HFF-Myc (cell line): ENCODE measurements at regions not wholly inside any gene's neighbourhood (a gene's known extent, or its start where the extent isn't known, plus 50 kb on each side); places are given as distances from the start of the nearest gene placed in this dataset.

ENCODE experiments used
- DNase-seq: peaks from one replicate; pipeline ENCODE4 v3.0.0-alpha.2; 2011; ENCODE audit warnings: low read depth; ENCODE audit errors: extremely low read depth
- H3K4me3 ChIP-seq: replicated peaks from 2 replicates; pipeline ENCODE4 v1.5.1; 2011; ENCODE audit warnings: low read depth, mild to moderate bottlenecking, control low read depth, low read length
- CTCF ChIP-seq: IDR thresholded peaks from 2 replicates; pipeline ENCODE4 v1.5.1; 2012; ENCODE audit warnings: mild to moderate bottlenecking, low read depth, low read length, control low read depth; ENCODE audit errors: missing control alignments

DNA sequence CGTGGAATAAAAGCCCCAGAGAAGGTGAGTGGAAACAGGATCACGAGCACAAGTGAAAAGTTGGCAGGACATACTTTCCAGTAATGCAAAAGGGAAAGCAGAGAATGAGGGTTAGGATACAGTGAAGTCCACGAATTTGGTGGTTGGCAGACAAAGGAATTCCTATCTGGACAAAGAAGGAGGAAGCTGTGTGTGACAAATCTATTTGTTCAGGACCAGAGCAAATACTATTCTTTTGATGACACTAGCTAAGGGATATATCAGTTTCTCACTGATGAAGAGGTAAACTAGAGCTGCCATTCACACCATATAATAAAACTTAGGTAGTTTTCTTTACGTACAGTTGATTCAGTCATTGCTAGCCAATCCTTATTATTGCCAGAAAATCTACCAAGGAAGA is 156.8 kb upstream of the GRIK2 start:
- no peak overlapping the region for H3K4me3 ChIP-seq
- no peak for DNase-seq

DNA sequence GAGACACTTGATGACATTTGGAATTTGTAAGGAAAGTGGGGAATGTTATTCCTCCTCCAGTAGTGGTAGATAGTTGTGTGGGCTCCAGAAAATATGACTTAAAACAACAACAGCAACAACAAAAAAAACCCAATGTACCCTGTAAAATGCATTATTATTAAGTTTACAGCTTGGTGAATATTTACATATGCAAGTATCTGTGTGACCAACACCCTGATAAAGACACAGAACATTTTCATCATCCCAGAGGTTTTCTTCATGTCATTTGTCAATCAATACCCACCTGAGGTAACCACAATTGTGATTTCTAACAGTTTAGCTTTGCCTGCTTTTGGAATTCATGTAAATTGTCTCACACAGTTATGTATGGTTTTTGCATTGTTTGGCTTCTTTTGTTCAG is 152.1 kb upstream of the GRIK2 start:
- DNase-seq, result no peak
- no peak overlapping the region for H3K4me3 ChIP-seq
- TF ChIP-seq CTCF, result no peak

More for the DNA sequence above, 156.8 kb upstream of the GRIK2 start:
- TF ChIP-seq CTCF, result no peak

GRCh38 chr6:101249470-101249869 is 144.0 kb upstream of the GRIK2 start:
- no peak for TF ChIP-seq CTCF
- DNase-seq, result no peak
- H3K4me3 ChIP-seq, result no peak overlapping the region

- no peak for TF ChIP-seq CTCF
- no peak for DNase-seq
- H3K4me3 ChIP-seq, result no peak overlapping the region
Observed at GRCh38 chr6:101257163-101257562, 136.3 kb upstream of the GRIK2 start.

- no peak for DNase-seq
- H3K4me3 ChIP-seq, result no peak overlapping the region
- no peak for TF ChIP-seq CTCF
Observed at GRCh38 chr6:101259505-101259904, 134.0 kb upstream of the GRIK2 start.

DNA sequence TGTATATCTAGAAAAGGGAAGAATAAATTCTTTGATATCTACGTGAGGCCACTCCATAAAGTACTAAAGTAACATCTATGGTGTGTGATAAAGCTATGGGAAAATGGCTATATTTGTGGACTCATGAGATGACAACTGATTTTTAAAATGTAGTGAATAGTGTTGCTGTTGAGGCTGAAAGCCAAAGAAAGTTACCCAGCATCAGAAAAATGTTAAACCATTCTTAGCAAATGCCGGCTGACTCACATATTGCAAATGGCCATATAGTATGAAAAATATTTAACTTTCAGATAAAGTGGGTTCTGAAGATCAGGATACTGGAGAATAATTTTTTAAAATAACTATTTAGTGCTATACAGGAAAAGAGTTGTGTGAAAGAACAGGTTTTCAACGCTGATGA is 129.9 kb upstream of the GRIK2 start:
- no peak overlapping the region for H3K4me3 ChIP-seq
- no peak for DNase-seq
- no peak for TF ChIP-seq CTCF

- no peak for DNase-seq
- TF ChIP-seq CTCF, result no peak
Observed at GRCh38 chr6:101266063-101266462, 127.4 kb upstream of the GRIK2 start.

More at GRCh38 chr6:101266063-101266462, 127.4 kb upstream of the GRIK2 start:
- no peak overlapping the region for H3K4me3 ChIP-seq
